SU-DHL-6 (cell line): ENCODE measurements at regions not wholly inside any gene's neighbourhood (a gene's known extent, or its start where the extent isn't known, plus 50 kb on each side); places are given as distances from the start of the nearest gene placed in this dataset.

ENCODE experiments used
- H2AFZ ChIP-seq: fragments of 200-600 bp; sonication (generic); 2 replicates; pipeline ENCODE4 v1.6.1; 2014; ENCODE audit warnings: low read depth, mild to moderate bottlenecking, moderate library complexity, mixed read lengths, antibody characterized with exemption, low read length; ENCODE audit not compliant: severe bottlenecking
- H3F3A ChIP-seq: fragments of 200-600 bp; shearing (Covaris generic); 2 replicates; pipeline ENCODE4 v1.6.0; 2016; ENCODE audit warnings: antibody characterized with exemption, mild to moderate bottlenecking; ENCODE audit not compliant: insufficient read depth
- H3K27ac ChIP-seq: fragments of 200-600 bp; sonication (generic); 2 replicates; pipeline ENCODE4 v1.5.1; 2016; ENCODE audit warnings: low read depth, mild to moderate bottlenecking, low read length, moderate library complexity, mixed read lengths
- H3K27me3 ChIP-seq: fragments of 200-600 bp; sonication (generic), shearing (Covaris generic); 2 replicates; pipeline ENCODE4 v1.6.0; 2014; ENCODE audit warnings: mild to moderate bottlenecking, low read length
- H3K36me3 ChIP-seq: fragments of 200-600 bp; sonication (generic); 2 replicates; pipeline ENCODE4 v1.6.1; 2014; ENCODE audit warnings: mild to moderate bottlenecking, low read length, mixed read lengths
- H3K4me2 ChIP-seq: fragments of 300-600, 200-600 bp; shearing (Covaris generic), sonication (generic); 2 replicates; pipeline ENCODE4 v1.6.0; 2014; ENCODE audit warnings: low read length, low read depth, mild to moderate bottlenecking; ENCODE audit not compliant: poor library complexity, severe bottlenecking
- H3K4me3 ChIP-seq: fragments of 200-600 bp; sonication (generic); 2 replicates; pipeline ENCODE4 v1.5.1; 2014; ENCODE audit warnings: antibody characterized with exemption, low read length, mild to moderate bottlenecking, mixed read lengths; ENCODE audit not compliant: insufficient read depth, poor library complexity, severe bottlenecking
- H3K79me2 ChIP-seq: fragments of 200-600 bp; sonication (generic); 2 replicates; pipeline ENCODE4 v1.6.1; 2014; ENCODE audit warnings: mild to moderate bottlenecking, low read length, moderate library complexity; ENCODE audit not compliant: insufficient read depth
- H3K9ac ChIP-seq: fragments of 200-600 bp; sonication (generic); 2 replicates; pipeline ENCODE4 v1.7.0; 2014; ENCODE audit warnings: mild to moderate bottlenecking, low read length
- H3K9me2 ChIP-seq: fragments of 200-600 bp; sonication (generic); replicated peaks from 2 replicates; pipeline ENCODE4 v1.6.1; 2014; ENCODE audit warnings: low read length; ENCODE audit not compliant: insufficient read depth
- H3K9me3 ChIP-seq: fragments of 200-600 bp; sonication (generic); 2 replicates; pipeline ENCODE4 v1.6.1; 2014; ENCODE audit warnings: low read length, mixed read lengths; ENCODE audit not compliant: insufficient read depth
- H4K20me1 ChIP-seq: fragments of 200-600 bp; sonication (generic); 2 replicates; pipeline ENCODE4 v1.6.1; 2014; ENCODE audit warnings: low read depth, mild to moderate bottlenecking, antibody characterized with exemption, low read length, moderate library complexity, mixed read lengths
- EZH2phosphoT487 ChIP-seq: fragments of 200-600 bp; sonication (generic), shearing (Covaris generic); conservative IDR thresholded peaks from 2 replicates; pipeline ENCODE4 v1.6.1; 2018; ENCODE audit warnings: mild to moderate bottlenecking, antibody characterized with exemption, low read length, moderate library complexity, mixed read lengths
- TF ChIP-seq, protein P1 (sequence below): fragments of 200-600 bp; sonication (generic); IDR thresholded peaks from one replicate; pipeline ENCODE4 v1.5.1; 2017; ENCODE audit warnings: antibody characterized with exemption, mild to moderate bottlenecking, low read length, moderate library complexity; ENCODE audit not compliant: insufficient read depth, poor library complexity, severe bottlenecking

DNA sequence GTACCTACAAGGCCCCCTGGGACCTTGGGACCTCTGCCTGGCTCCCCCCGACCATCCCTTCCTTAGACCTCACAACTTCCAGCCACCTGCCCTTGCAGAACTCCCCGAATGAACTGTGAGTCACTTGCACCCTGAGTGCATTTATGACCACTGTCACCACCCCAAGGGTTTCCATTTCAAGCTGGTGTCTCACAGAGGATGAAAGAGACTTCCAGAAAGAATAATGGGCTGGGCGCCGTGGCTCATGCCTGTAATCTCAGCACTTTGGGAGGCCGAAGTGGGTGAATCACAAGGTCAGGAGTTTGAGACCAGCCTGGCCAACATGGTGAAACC is 124.5 kb upstream of the CIBAR2 start:
- H3K9ac ChIP-seq: no peak overlapping the region
- no peaks in the 10 kb centered on the region for H3K9me3 ChIP-seq
- no peaks in the 10 kb centered on the region for H3K79me2 ChIP-seq
- H3K9me2 ChIP-seq: no peaks in the 10 kb centered on the region
- H3K27me3 ChIP-seq: no peaks in the 10 kb centered on the region
- no peak overlapping the region for H2AFZ ChIP-seq
- H3K36me3 ChIP-seq: no peaks in the 10 kb centered on the region
- no peak overlapping the region for H3K27ac ChIP-seq
- TF ChIP-seq, protein P1, sequence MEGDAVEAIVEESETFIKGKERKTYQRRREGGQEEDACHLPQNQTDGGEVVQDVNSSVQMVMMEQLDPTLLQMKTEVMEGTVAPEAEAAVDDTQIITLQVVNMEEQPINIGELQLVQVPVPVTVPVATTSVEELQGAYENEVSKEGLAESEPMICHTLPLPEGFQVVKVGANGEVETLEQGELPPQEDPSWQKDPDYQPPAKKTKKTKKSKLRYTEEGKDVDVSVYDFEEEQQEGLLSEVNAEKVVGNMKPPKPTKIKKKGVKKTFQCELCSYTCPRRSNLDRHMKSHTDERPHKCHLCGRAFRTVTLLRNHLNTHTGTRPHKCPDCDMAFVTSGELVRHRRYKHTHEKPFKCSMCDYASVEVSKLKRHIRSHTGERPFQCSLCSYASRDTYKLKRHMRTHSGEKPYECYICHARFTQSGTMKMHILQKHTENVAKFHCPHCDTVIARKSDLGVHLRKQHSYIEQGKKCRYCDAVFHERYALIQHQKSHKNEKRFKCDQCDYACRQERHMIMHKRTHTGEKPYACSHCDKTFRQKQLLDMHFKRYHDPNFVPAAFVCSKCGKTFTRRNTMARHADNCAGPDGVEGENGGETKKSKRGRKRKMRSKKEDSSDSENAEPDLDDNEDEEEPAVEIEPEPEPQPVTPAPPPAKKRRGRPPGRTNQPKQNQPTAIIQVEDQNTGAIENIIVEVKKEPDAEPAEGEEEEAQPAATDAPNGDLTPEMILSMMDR: no peak
- no peak for TF ChIP-seq EZH2phosphoT487
- no peak overlapping the region for H3K4me2 ChIP-seq
- no peaks in the 10 kb centered on the region for H3F3A ChIP-seq
- no peak overlapping the region for H3K4me3 ChIP-seq
- H4K20me1 ChIP-seq: no peaks in the 10 kb centered on the region

DNA sequence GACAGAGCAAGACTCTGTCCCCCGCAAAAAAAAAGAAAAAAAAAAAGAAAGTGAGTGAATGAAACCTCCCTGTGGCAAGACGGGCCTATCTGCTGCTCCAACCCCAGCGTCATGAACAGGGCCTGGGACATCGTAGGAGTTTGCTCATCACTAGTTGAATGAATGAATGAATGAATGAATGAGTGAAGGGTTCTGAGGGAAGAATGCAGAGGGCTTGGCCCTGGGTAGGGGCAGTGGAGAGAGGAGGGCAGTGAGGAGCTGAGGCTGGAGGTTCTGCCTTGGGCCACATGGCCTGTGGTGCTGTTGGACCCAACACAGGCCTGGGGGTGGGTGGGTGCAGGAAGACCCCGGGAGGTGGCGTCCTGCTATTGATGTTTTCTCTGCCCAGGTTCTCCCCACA is 125.5 kb upstream of the CIBAR2 start:
- Histone ChIP-seq H3K4me2 (no peak overlapping the region), H3K9me2 (no peaks in the 10 kb centered on the region), H3F3A (no peaks in the 10 kb centered on the region), H3K36me3 (no peaks in the 10 kb centered on the region), H3K9ac (no peak overlapping the region), H3K9me3 (no peaks in the 10 kb centered on the region), H3K27ac (no peak overlapping the region), H2AFZ (no peak overlapping the region), H3K79me2 (no peaks in the 10 kb centered on the region), H3K4me3 (no peak overlapping the region), H4K20me1 (no peaks in the 10 kb centered on the region), H3K27me3 (no peaks in the 10 kb centered on the region)
- no peak for TF ChIP-seq EZH2phosphoT487
- TF ChIP-seq, protein P1: no peak

DNA sequence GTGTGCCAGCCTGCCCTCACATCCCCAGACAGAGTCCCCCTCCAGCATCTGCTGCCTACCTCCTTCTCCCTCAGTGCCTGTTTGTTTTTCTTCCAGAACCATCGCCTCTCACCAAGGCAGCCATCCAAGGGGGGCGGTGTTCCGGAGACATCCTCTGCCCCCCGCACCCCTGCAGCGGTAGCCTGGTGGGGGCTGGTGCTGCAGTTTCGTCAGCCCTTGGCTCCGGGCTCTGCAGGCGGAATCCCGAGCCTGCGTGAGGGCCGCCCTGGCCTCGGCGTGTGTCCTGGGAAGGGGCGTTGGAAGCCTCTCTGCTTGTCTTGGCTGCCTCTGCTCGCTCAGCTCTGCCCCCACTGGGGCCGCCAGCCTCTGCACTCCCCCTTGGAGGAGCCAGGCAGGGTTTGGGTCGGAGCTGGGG is 126.0 kb upstream of the CIBAR2 start:
- TF ChIP-seq, protein P1: no peak
- no peak for TF ChIP-seq EZH2phosphoT487

DNA sequence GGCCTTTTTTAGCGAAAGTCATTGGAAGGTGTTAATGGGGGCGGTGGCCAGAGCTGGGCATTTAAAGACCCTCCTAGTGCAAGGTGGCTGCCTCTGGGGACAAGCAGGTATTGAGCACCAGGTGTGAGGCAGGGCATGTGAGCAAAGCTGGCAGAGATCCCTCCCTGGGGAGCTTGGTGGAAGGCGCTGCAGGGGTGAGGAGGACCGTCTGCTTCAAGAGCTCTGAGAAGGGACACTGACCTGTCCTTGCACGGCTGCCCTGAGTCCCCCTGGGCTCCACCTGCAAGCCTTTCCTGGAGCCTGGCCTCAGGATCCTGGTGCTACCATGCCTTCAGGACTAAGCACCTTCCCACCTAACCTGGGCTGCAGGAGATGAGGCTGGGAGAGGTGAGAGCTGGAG is 127.0 kb upstream of the CIBAR2 start:
- Histone ChIP-seq H4K20me1 (no peaks in the 10 kb centered on the region), H3K4me2 (no peak overlapping the region), H3K27me3 (no peaks in the 10 kb centered on the region), H2AFZ (no peak overlapping the region), H3K27ac (no peak overlapping the region), H3K9me3 (no peaks in the 10 kb centered on the region), H3K36me3 (no peaks in the 10 kb centered on the region), H3K9ac (no peak overlapping the region), H3K79me2 (no peaks in the 10 kb centered on the region), H3K4me3 (no peak overlapping the region), H3F3A (no peaks in the 10 kb centered on the region), H3K9me2 (no peaks in the 10 kb centered on the region)
- TF ChIP-seq EZH2phosphoT487: no peak
- TF ChIP-seq, protein P1: no peak

More for the DNA sequence above, 126.0 kb upstream of the CIBAR2 start:
- no peaks in the 10 kb centered on the region for H3K27me3 ChIP-seq
- H3K9me3 ChIP-seq: no peaks in the 10 kb centered on the region
- H3K9me2 ChIP-seq: no peaks in the 10 kb centered on the region
- H3F3A ChIP-seq: no peaks in the 10 kb centered on the region
- no peak overlapping the region for H2AFZ ChIP-seq
- H3K27ac ChIP-seq: no peak overlapping the region
- H3K4me3 ChIP-seq: no peak overlapping the region
- no peak overlapping the region for H3K9ac ChIP-seq
- no peaks in the 10 kb centered on the region for H3K36me3 ChIP-seq
- H4K20me1 ChIP-seq: no peaks in the 10 kb centered on the region
- H3K4me2 ChIP-seq: no peak overlapping the region
- no peaks in the 10 kb centered on the region for H3K79me2 ChIP-seq
